Stimulated activated CD4-positive, alpha-beta T cell treated with anti-CD3 and anti-CD28 coated beads, Interleukin-4, amount 100 ng/mL, for 4 hours (primary cell): ENCODE measurements at regions not wholly inside any gene's neighbourhood (a gene's known extent, or its start where the extent isn't known, plus 50 kb on each side); places are given as distances from the start of the nearest gene placed in this dataset.
"Not testable (repeated sequence)": the region's sequence is repeated elsewhere in the genome, so short reads cannot be mapped to it uniquely, and the experiment has no call there.

ENCODE experiments used
- DNase-seq, 2 experiments: peaks; one replicate each; pipeline ENCODE4 v3.0.0-alpha.2; 2020

- DNase-seq, result no peak
Measured at GRCh38 chr19:28610731-28611130, 602.2 kb downstream of the UQCRFS1 start.

DNA sequence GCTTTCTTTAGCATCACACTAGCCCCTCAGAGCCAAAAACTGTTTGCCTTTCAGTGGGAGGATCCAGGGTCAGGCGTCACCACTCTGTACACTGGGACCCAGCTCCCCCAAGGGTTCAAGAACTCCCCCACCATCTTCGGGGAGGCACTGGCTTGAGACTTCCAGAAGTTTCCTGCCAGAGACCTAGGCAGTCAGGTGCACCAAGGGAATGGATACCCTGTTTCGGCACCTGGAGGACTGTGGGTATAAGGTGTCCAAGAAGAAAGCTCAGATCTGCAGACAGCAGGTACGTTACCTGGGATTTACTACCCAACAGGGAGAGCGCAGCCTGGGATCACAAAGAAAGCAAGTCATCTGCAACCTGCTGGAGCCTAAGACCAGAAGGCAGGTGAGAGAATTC, 603.0 kb downstream of the UQCRFS1 start:
- DNase-seq, result no peak

DNA sequence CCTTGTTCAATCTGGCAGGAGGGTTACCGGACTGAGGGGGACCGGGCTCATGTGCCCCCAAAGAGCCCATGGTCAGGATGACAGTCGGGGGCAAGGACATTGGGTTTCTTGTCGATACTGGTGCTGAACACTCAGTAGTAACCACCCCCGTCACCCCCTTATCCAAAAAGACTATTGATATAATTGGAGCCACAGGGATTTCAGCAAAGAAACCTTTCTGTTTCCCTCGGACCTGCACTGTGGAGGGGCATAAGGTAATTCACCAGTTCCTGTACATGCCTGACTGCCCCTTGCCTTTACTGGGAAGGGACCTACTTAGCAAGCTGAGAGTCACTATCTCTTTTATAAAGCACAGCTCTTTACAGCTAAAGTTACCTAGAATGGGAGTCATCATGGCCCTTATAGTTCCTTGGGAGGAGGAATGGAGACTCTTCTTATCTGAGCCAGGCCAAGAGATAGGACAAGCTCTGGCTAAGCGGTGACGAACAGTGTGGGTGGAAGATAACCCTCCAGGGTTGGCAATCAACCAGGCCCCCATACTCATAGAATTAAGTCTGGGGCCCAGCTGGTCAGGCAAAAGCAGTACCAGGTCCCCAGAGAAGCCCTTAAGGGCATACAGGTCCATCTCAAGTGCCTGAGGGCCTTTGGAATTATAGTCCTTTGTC, 603.7 kb downstream of the UQCRFS1 start:
- no peak for DNase-seq

DNA sequence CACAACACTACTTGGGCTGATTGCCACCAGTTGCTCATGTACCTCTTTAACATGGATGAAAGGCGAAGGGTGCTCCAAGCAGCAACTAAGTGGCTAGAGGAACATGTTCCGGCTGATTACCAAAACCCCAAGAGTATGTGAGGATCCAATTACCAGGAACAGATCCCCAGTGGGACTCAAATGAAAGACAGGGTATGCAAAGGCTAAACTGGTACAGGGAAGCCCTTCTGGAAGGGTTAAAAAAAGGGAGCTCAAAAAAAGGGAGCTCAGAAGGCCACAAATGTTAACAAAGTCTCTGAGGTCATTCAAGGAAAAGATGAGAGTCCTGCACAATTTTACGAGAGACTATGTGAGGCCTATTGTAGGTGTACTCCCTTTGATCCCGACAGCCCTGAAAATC, 604.7 kb downstream of the UQCRFS1 start:
- DNase-seq, result no peak

- no peak for DNase-seq
Measured at GRCh38 chr19:28607066-28607583, 605.8 kb downstream of the UQCRFS1 start.

DNA sequence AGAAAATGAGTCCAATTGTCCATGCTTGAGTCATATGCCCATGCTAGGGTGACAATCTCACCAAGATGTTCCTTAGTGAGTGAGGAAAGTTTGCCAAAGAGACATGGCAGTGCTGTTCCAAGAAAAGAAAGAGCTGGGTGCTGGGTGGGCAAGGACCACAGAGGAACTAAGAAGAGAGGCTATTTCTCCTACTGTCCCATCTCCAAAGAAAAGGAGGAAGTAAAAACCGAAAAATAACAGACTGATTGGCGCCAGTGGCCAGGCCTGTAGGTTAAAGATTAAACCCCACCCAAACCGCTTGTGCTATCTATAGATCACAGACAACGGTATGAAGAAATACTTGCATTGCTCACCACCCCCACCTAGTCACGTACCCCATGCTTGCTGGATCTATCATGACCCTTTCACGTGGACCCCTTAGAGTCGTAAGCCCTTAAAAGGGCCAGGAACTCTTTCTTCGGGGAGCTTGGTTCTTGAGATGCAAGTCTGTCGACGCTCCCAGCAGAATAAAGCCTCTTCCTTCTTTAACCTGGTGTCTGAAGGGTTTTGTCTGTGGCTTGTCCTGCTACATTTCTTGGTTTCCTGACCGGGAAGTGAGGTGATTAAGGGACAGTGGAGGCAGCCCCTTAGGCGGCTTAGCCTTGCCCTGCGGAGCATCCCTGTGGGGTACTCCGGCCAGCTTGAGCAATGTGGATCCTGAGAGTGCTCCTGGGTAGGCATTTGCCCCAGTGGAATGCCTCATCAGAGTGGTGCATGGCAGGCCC, 606.5 kb downstream of the UQCRFS1 start:
- DNase-seq, result no peak

GRCh38 chr19:28605501-28606268, 607.3 kb downstream of the UQCRFS1 start:
- DNase-seq, result no peak

GRCh38 chr19:28603453-28603852, 609.5 kb downstream of the UQCRFS1 start:
- no peak for DNase-seq

- no peak for DNase-seq
Measured at GRCh38 chr19:28602675-28603298, 610.2 kb downstream of the UQCRFS1 start.

DNA sequence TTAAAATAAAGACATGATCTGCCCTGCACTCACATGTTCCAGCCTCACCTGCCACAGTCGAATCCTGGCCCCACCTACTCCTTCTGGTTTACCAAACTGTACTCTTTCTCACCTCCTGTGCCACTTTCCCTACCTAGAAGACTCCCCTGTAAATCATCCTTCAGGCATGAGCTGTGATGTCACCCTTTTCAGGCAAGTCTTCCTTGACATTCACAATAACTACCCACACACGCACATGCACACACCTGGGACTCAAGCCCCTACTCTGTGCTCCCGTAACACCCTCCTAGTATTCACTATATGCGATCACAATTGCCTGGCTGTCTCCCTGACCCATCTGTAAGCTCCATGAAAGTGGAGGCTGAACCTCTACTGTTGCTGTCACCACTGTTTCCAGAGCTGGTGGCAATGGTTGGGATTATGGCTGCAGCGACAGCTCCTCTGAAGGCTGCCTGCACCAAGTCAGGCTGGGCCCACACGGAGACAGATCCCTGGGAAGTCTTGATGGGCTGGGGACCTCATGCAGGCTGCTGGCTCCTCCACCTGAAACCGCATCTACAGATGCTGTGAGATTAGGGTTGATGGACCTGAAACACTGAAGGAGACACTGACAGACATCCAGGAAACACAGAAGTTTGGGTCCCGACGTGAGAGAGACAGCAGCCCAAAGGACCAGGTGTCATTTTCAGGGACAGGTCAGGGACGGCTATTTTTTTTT, 611.1 kb downstream of the UQCRFS1 start:
- no peak for DNase-seq

GRCh38 chr19:28598861-28599260, 614.1 kb downstream of the UQCRFS1 start:
- DNase-seq, result no peak

DNA sequence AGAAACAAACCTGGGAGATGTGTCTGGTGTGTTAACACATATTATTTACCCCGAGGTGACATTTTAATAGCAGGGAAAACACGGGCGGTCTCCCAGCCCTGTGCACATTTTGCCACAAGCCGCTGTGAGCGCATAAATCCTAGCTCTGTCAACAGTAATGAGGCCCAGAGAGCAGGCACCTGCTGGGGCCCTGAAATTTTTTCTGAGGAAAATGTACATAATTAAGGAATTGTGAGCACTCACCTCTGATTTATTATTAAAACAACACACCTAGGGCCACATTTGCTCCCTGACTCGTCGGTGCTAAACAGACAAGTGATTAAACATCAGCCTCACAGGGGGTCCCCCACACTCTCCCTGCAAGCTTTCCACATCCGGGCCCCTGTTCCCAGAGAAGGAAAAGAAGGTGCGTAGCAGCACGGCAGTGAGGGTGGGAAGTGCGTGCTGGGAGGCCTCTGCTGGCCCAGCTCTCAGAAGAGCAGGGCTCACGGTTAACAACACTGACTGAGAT, 616.3 kb downstream of the UQCRFS1 start:
- no peak for DNase-seq

DNA sequence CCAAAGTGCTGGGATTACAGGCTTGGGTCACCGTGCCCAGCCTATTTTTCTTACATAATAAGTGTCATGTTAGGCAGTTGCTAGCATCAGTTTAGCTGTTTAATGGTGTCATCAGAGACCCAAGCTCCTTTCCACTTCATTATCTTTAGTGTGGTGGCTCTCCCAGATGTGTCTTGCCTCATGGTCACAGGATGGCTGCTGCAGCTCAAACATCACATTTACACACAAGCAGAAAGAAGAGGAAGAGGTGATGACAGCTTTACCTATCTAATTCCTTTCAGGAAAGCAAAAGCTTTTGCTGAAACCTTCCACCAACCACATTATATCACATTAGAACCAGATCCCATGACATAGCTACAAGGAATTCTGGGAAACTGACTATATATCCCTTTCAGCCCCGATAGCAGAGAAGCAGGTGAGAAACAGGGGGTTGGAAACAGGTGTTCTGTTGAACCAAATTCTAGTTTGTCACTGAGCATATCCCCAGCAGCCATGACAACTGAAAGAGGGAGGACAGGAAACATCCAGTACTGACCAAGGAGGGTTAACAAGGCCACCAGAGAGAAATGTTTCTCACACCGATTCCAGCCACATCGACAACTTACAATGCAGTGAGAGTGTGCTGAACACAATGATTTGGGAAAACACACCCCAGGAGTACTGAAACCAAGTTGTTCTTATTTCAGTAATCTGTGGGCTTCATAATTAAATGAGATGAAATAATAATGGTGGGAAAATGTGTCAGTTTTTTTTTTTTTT, 617.0 kb downstream of the UQCRFS1 start:
- no peak for DNase-seq

GRCh38 chr19:28594737-28595136, 618.2 kb downstream of the UQCRFS1 start:
- no peak for DNase-seq

- not testable (repeated sequence) for DNase-seq
Measured at GRCh38 chr19:28589991-28590411, 623.0 kb downstream of the UQCRFS1 start.

GRCh38 chr19:28586474-28586873, 626.5 kb downstream of the UQCRFS1 start:
- no peak for DNase-seq

GRCh38 chr19:28585796-28586195, 627.2 kb downstream of the UQCRFS1 start:
- no peak for DNase-seq

GRCh38 chr19:28583713-28584112, 629.2 kb downstream of the UQCRFS1 start:
- no peak for DNase-seq

DNA sequence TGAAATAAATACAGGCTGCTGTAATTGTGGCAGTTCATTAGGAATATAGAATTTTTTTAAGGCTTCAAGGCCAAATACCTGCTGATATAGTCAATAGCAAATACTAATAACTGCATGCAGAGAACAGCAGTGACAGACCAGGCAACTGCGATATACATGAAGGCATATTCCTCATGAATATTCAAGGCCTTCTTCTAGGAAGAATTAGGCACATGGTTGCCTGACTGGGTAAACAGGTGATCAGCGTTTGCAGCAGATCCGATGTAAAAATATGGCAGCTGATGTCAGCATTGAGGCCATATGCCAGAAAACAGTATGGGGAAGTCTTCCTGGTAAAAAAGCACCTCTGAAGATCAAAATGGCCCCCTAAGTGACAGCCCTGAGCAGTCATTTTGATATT, 629.7 kb downstream of the UQCRFS1 start:
- no peak for DNase-seq

GRCh38 chr19:28582796-28583195, 630.2 kb downstream of the UQCRFS1 start:
- DNase-seq, result no peak

GRCh38 chr19:28582344-28582743, 630.6 kb downstream of the UQCRFS1 start:
- no peak for DNase-seq

DNA sequence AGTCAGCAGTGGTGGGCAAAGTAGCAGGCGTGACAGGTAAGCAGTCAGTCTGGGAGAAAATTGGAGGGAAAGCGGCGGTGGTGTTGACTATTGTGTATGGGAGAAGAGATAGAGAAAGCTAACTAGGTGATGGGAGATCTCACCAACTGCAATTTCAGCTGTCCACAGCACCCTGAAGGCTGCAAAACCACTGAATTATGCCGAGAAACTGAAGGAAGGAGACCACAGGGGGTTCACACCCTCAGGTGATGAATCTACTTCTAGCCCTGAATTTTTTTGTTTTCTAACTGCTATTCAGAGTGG, 631.5 kb downstream of the UQCRFS1 start:
- DNase-seq, result no peak
